IMR-90 (cell line): ENCODE measurements at regions not wholly inside any gene's neighbourhood (a gene's known extent, or its start where the extent isn't known, plus 50 kb on each side); places are given as distances from the start of the nearest gene placed in this dataset.

ENCODE experiments used
- ATAC-seq: fragments of 200-7000 bp; cut with Tn5 transposase; 2 replicates; pipeline ENCODE4 v1.9.1; 2020; ENCODE audit warnings: low read depth, mild to moderate bottlenecking, moderate library complexity
- BruUV-seq: library from RNA; stranded (reverse); fragments of 400-500 nt; replicated peaks from 2 replicates; lab custom pipeline; 2021; lab: Mats Ljungman, UMichigan
- CTCF ChIA-PET: fragments of 300-600 bp; formaldehyde crosslinking; extraction: SDS; loops from one replicate; lab custom pipeline; 2021; ENCODE audit warnings: antibody characterized with exemption; lab: Yijun Ruan, JAX
- POLR2A ChIA-PET: fragments of 300-600 bp; sonication (Branson Sonifier 250); formaldehyde crosslinking; loops from one replicate; lab custom pipeline; 2022; ENCODE audit warnings: antibody characterized with exemption; ENCODE audit not compliant: unreplicated experiment; lab: Charles Lee
- DNase-seq: peaks from one replicate; pipeline ENCODE4 v3.0.0; 2013
- H2AFZ ChIP-seq: replicated peaks from 2 replicates; pipeline ENCODE3; 2013; ENCODE audit warnings: low read length, mild to moderate bottlenecking; ENCODE audit not compliant: poor library complexity
- H2AK5ac ChIP-seq: 2 replicates; pipeline ENCODE4 v1.6.1; 2013; ENCODE audit warnings: low read depth, low read length, inconsistent platforms
- H2AK9ac ChIP-seq: replicated peaks from 2 replicates; pipeline ENCODE3; 2013; ENCODE audit warnings: mild to moderate bottlenecking, low read depth, low read length, moderate library complexity; ENCODE audit not compliant: poor library complexity
- H2BK120ac ChIP-seq: 2 replicates; pipeline ENCODE4 v1.6.1; 2013; ENCODE audit warnings: low read depth, low read length, inconsistent platforms
- H2BK15ac ChIP-seq: 3 replicates; pipeline ENCODE4 v1.6.1; 2013; ENCODE audit warnings: low read depth, low read length, inconsistent platforms
- H2BK20ac ChIP-seq: 2 replicates; pipeline ENCODE4 v1.6.1; 2013; ENCODE audit warnings: low read depth, mild to moderate bottlenecking, inconsistent platforms, low read length, moderate library complexity
- H2BK5ac ChIP-seq: 2 replicates; pipeline ENCODE4 v1.6.1; 2013; ENCODE audit warnings: mild to moderate bottlenecking, low read depth, low read length, inconsistent platforms; ENCODE audit not compliant: poor library complexity, severe bottlenecking
- H3K14ac ChIP-seq: replicated peaks from 2 replicates; pipeline ENCODE4 v1.6.1; 2013; ENCODE audit warnings: low read depth, low read length, inconsistent platforms
- H3K18ac ChIP-seq: 2 replicates; pipeline ENCODE4 v1.6.1; 2013; ENCODE audit warnings: low read depth, low read length, control low read depth
- H3K23ac ChIP-seq: 2 replicates; pipeline ENCODE4 v1.6.1; 2013; ENCODE audit warnings: low read depth, low read length, inconsistent platforms
- H3K27ac ChIP-seq: 2 replicates; pipeline ENCODE4 v1.5.1; 2013; ENCODE audit warnings: mild to moderate bottlenecking, control low read depth, low read length; ENCODE audit not compliant: insufficient read depth
- H3K27me3 ChIP-seq: 2 replicates; pipeline ENCODE4 v1.6.1; 2013; ENCODE audit warnings: low read length; ENCODE audit not compliant: control insufficient read depth, insufficient read depth
- H3K36me3 ChIP-seq: 2 replicates; pipeline ENCODE4 v1.6.1; 2013; ENCODE audit warnings: low read length, mixed read lengths; ENCODE audit not compliant: control insufficient read depth, insufficient read depth
- H3K4ac ChIP-seq: 2 replicates; pipeline ENCODE4 v1.6.1; 2013; ENCODE audit warnings: low read depth, low read length, inconsistent platforms
- H3K4me1 ChIP-seq: 2 replicates; pipeline ENCODE4 v1.6.1; 2013; ENCODE audit warnings: low read length, mixed read lengths; ENCODE audit not compliant: control insufficient read depth, insufficient read depth
- H3K4me2 ChIP-seq: 2 replicates; pipeline ENCODE4 v1.6.1; 2013; ENCODE audit warnings: low read depth, mild to moderate bottlenecking, control low read depth, low read length, moderate library complexity
- H3K4me3 ChIP-seq: 2 replicates; pipeline ENCODE4 v1.5.1; 2013; ENCODE audit warnings: low read depth, mild to moderate bottlenecking, control low read depth, low read length, moderate library complexity; ENCODE audit not compliant: insufficient read depth
- H3K56ac ChIP-seq: 2 replicates; pipeline ENCODE4 v1.6.1; 2013; ENCODE audit warnings: low read length, inconsistent platforms; ENCODE audit not compliant: insufficient read depth; ENCODE audit errors: extremely low read depth
- H3K79me1 ChIP-seq, 2 experiments: 2 replicates each; pipeline ENCODE4 v1.6.1; 2013; ENCODE audit warnings: low read length in 2 of 2, inconsistent platforms in 1 of 2, low read depth in 1 of 2
- H3K9ac ChIP-seq: 2 replicates; pipeline ENCODE4 v1.6.1; 2013; ENCODE audit warnings: low read depth, low read length, control low read depth
- H3K9me1 ChIP-seq: 2 replicates; pipeline ENCODE4 v1.6.1; 2013; ENCODE audit warnings: low read length, inconsistent platforms; ENCODE audit not compliant: insufficient read depth
- H3K9me3 ChIP-seq: 2 replicates; pipeline ENCODE4 v1.6.1; 2013; ENCODE audit warnings: low read length; ENCODE audit not compliant: control insufficient read depth, insufficient read depth
- H4K20me1 ChIP-seq: 2 replicates; pipeline ENCODE4 v1.6.1; 2013; ENCODE audit warnings: low read length, inconsistent platforms; ENCODE audit not compliant: insufficient read depth
- H4K5ac ChIP-seq: 2 replicates; pipeline ENCODE4 v1.6.1; 2013; ENCODE audit warnings: mild to moderate bottlenecking, low read depth, low read length, control low read depth
- H4K8ac ChIP-seq, 2 experiments: 2 replicates each; pipeline ENCODE4 v1.6.1; 2013; ENCODE audit warnings: low read depth in 2 of 2, low read length in 2 of 2, control low read depth in 1 of 2, inconsistent platforms in 1 of 2
- H4K91ac ChIP-seq: 2 replicates; pipeline ENCODE4 v1.6.1; 2013; ENCODE audit warnings: low read depth, low read length, inconsistent platforms; ENCODE audit not compliant: insufficient read depth
- dilution Hi-C: fragments of 300-500 bp; cut with HindIII; formaldehyde crosslinking; loops from one replicate; pipeline ENCODE4 v1.14.3; 2018; ENCODE audit warnings: low sequenced_read_pairs; ENCODE audit not compliant: unreplicated experiment
- in situ Hi-C: fragments of 300-500 bp; cut with MboI; formaldehyde crosslinking; loops from 3 replicates; pipeline ENCODE4 v1.14.3; 2019; ENCODE audit warnings: low sequenced_read_pairs, inconsistent platforms, mixed read lengths
- intact Hi-C: fragments of 100-400 bp; cut with micrococcal nuclease; formaldehyde crosslinking; loops from 2 replicates; pipeline ENCODE4 v1.10.0; 2022
- TF ChIP-seq, protein P1 (sequence below): fragments of 150-350 bp; IDR thresholded peaks from 2 replicates; pipeline ENCODE4 v1.6.1; 2017; ENCODE audit warnings: mild to moderate bottlenecking, antibody characterized with exemption, low read length, low read depth

DNA sequence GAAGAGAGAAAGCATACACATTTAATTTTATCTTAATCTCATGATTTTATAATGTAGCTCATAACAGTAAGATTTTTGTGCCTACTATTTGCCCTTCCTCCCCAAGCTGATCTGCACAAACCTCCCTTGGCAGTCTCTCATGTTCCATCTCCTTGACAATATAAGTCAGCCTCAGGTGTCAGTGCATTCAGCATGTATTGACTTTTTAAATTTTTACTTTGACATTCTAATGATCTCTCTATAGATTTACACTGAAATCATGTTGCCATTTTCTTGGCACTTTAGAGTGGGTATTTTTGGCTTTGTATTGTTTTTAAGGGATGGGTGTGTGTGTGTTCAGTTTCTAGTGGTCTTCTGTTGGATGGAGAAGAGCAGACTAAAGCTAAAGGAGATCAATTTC, 505.3 kb upstream of the CPEB2 start:
- no peak for ATAC-seq

More for the DNA sequence above, 505.3 kb upstream of the CPEB2 start:
- no peaks in the 10 kb centered on the region for H4K20me1 ChIP-seq
- H4K91ac ChIP-seq, result no peak overlapping the region
- intact Hi-C loops, result no loop called here
- H2AFZ ChIP-seq, result no peak overlapping the region
- no peaks in the 10 kb centered on the region for H3K27me3 ChIP-seq
- ChIA-PET POLR2A (no interaction called here), CTCF (no interaction called here)
- H3K23ac ChIP-seq, result no peak overlapping the region
- no peak overlapping the region for H3K14ac ChIP-seq
- no peak overlapping the region for H3K18ac ChIP-seq
- H2BK15ac ChIP-seq, result no peak overlapping the region
- no peaks in the 10 kb centered on the region for H3K9me1 ChIP-seq
- H2BK20ac ChIP-seq, result no peak overlapping the region
- no peak overlapping the region for H2BK5ac ChIP-seq
- no peak overlapping the region for H3K4ac ChIP-seq
- TF ChIP-seq, protein P1, sequence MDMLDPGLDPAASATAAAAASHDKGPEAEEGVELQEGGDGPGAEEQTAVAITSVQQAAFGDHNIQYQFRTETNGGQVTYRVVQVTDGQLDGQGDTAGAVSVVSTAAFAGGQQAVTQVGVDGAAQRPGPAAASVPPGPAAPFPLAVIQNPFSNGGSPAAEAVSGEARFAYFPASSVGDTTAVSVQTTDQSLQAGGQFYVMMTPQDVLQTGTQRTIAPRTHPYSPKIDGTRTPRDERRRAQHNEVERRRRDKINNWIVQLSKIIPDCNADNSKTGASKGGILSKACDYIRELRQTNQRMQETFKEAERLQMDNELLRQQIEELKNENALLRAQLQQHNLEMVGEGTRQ, result no peak
- no TSS peak for BruUV-seq
- no peak overlapping the region for H4K5ac ChIP-seq
- dilution Hi-C loops, result no loop called here
- no peak overlapping the region for H3K27ac ChIP-seq
- no peaks in the 10 kb centered on the region for H3K36me3 ChIP-seq
- no peaks in the 10 kb centered on the region for H3K4me1 ChIP-seq
- H3K4me3 ChIP-seq, result no peak overlapping the region
- no peak overlapping the region for H3K9ac ChIP-seq
- in situ Hi-C loops, result no loop called here
- H4K8ac ChIP-seq, result no peak overlapping the region
- H3K56ac ChIP-seq, result no peak overlapping the region
- H3K4me2 ChIP-seq, result no peak overlapping the region
- no peaks in the 10 kb centered on the region for H3K79me1 ChIP-seq
- no peak overlapping the region for H2AK9ac ChIP-seq
- DNase-seq, result no peak
- no peak overlapping the region for H2BK120ac ChIP-seq
- H2AK5ac ChIP-seq, result no peak overlapping the region
- H3K9me3 ChIP-seq, result no peaks in the 10 kb centered on the region
